Neural cell (in vitro differentiated cells): ENCODE measurements at regions not wholly inside any gene's neighbourhood (a gene's known extent, or its start where the extent isn't known, plus 50 kb on each side); places are given as distances from the start of the nearest gene placed in this dataset.

ENCODE experiments used
- H2AFZ ChIP-seq: fragments of 200-600, 300-800 bp; sonication (generic), shearing (Covaris generic); 2 replicates; pipeline ENCODE4 v1.6.0; 2014; ENCODE audit warnings: low read depth, mild to moderate bottlenecking, antibody characterized with exemption, low read length, moderate library complexity
- H3F3A ChIP-seq: fragments of 200-600 bp; shearing (Covaris generic); 2 replicates; pipeline ENCODE4 v1.6.1; 2016; ENCODE audit warnings: mild to moderate bottlenecking, moderate library complexity, mixed read lengths, antibody characterized with exemption, low read length; ENCODE audit not compliant: insufficient read depth, poor library complexity, severe bottlenecking
- H3K27ac ChIP-seq: fragments of 200-600, 300-800 bp; sonication (generic), shearing (Covaris generic); 2 replicates; pipeline ENCODE4 v1.5.1; 2014; ENCODE audit warnings: mild to moderate bottlenecking, low read length, moderate library complexity
- H3K27me3 ChIP-seq: fragments of 300-800, 200-600 bp; sonication (generic), shearing (Covaris generic); 2 replicates; pipeline ENCODE4 v1.6.0; 2014; ENCODE audit warnings: mild to moderate bottlenecking, low read depth, low read length, moderate library complexity; ENCODE audit not compliant: insufficient read depth
- H3K36me3 ChIP-seq: fragments of 300-800, 200-600 bp; sonication (generic), shearing (Covaris generic); 2 replicates; pipeline ENCODE4 v1.5.1; 2014; ENCODE audit warnings: mild to moderate bottlenecking, antibody characterized with exemption, low read length, moderate library complexity; ENCODE audit not compliant: insufficient read depth
- H3K4me2 ChIP-seq: fragments of 300-800, 200-600 bp; sonication (generic), shearing (Covaris generic); 2 replicates; pipeline ENCODE4 v1.6.0; 2014; ENCODE audit warnings: mild to moderate bottlenecking, low read length
- H3K4me3 ChIP-seq: fragments of 300-800, 200-600 bp; sonication (generic), shearing (Covaris generic); 2 replicates; pipeline ENCODE4 v1.5.1; 2014; ENCODE audit warnings: mild to moderate bottlenecking, low read length, moderate library complexity
- H3K79me2 ChIP-seq: fragments of 200-600 bp; shearing (Covaris generic); replicated peaks from 2 replicates; pipeline ENCODE4 v1.6.0; 2014; ENCODE audit warnings: mild to moderate bottlenecking, low read length, moderate library complexity; ENCODE audit not compliant: insufficient read depth
- H3K9ac ChIP-seq: fragments of 300-800, 200-600 bp; sonication (generic), shearing (Covaris generic); 2 replicates; pipeline ENCODE4 v1.6.1; 2016; ENCODE audit warnings: mild to moderate bottlenecking, low read length, mixed read lengths
- H3K9me2 ChIP-seq: fragments of 200-600 bp; shearing (Covaris generic); 2 replicates; pipeline ENCODE4 v1.6.1; 2016; ENCODE audit warnings: mild to moderate bottlenecking, low read length, mixed read lengths; ENCODE audit not compliant: insufficient read depth
- H3K9me3 ChIP-seq: fragments of 200-600, 300-800 bp; sonication (generic), shearing (Covaris generic); 2 replicates; pipeline ENCODE4 v1.6.1; 2016; ENCODE audit warnings: mild to moderate bottlenecking, mixed run types, low read length, moderate library complexity, mixed read lengths
- H4K20me1 ChIP-seq: fragments of 200-600 bp; shearing (Covaris generic); 2 replicates; pipeline ENCODE4 v1.6.1; 2016; ENCODE audit warnings: mild to moderate bottlenecking, mixed run types; ENCODE audit not compliant: insufficient read depth
- CTCF ChIP-seq: fragments of 450-650 bp; IDR thresholded peaks from 2 replicates; pipeline ENCODE4 v1.5.1; 2014; ENCODE audit warnings: antibody characterized with exemption, mild to moderate bottlenecking, moderate library complexity; ENCODE audit not compliant: poor library complexity, severe bottlenecking
- EP300 ChIP-seq: fragments of 450-650 bp; conservative IDR thresholded peaks from 2 replicates; pipeline ENCODE4 v1.6.1; 2014; ENCODE audit warnings: antibody characterized with exemption, mild to moderate bottlenecking, moderate library complexity; ENCODE audit not compliant: poor library complexity, severe bottlenecking
- EZH2 ChIP-seq: fragments of 200-600, 300-800 bp; shearing (Covaris generic), sonication (generic); IDR thresholded peaks from 2 replicates; pipeline ENCODE4 v1.6.1; 2014; ENCODE audit warnings: antibody characterized with exemption, low read length, borderline replicate concordance, mild to moderate bottlenecking; ENCODE audit not compliant: insufficient read depth, poor library complexity, severe bottlenecking
- MXI1 ChIP-seq: fragments of 450-650 bp; conservative IDR thresholded peaks from 2 replicates; pipeline ENCODE4 v1.6.1; 2014; ENCODE audit warnings: antibody characterized with exemption, mild to moderate bottlenecking; ENCODE audit not compliant: poor library complexity, severe bottlenecking
- POLR2AphosphoS5 ChIP-seq: IDR thresholded peaks from 2 replicates; pipeline ENCODE4 v1.6.1; 2012
- RAD21 ChIP-seq: fragments of 450-650 bp; conservative IDR thresholded peaks from 2 replicates; pipeline ENCODE4 v1.6.1; 2014; ENCODE audit warnings: antibody characterized with exemption, mild to moderate bottlenecking, moderate library complexity
- SMC3 ChIP-seq: fragments of 450-650 bp; conservative IDR thresholded peaks from 2 replicates; pipeline ENCODE4 v1.6.1; 2014; ENCODE audit warnings: antibody characterized with exemption, mild to moderate bottlenecking, moderate library complexity; ENCODE audit not compliant: poor library complexity
- TAF1 ChIP-seq: IDR thresholded peaks from 2 replicates; pipeline ENCODE4 v1.6.1; 2012; ENCODE audit warnings: low read depth
- TF ChIP-seq, protein P1 (sequence below): IDR thresholded peaks from 2 replicates; pipeline ENCODE4 v1.6.1; 2012; ENCODE audit warnings: borderline replicate concordance

DNA sequence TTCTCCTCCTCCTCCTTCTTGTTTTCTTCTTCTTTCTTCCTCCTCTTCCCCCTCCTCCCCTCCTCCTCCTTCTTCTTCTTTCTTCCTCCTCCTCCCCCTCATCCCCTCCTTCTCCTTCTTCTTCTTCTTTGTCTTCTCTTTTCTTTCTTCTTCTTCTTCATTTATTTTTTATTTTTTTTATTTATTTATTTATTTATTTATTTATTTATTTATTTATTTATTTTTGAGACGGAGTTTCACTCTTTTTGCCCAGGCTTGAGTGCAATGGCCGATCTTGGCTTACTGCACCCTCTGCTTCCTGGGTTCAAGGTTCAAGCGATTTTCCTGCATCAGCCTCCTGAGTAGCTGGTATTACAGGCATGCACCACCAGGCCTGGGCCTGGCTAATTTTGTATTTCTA lies 1332.5 kb upstream of the CDH9 start:
- Histone ChIP-seq H4K20me1 (no peaks in the 10 kb centered on the region), H3F3A (no peaks in the 10 kb centered on the region), H3K9me3 (no peaks in the 10 kb centered on the region), H2AFZ (no peak overlapping the region), H3K4me2 (no peak overlapping the region), H3K27ac (no peak overlapping the region), H3K27me3 (no peaks in the 10 kb centered on the region), H3K9ac (no peak overlapping the region), H3K36me3 (no peaks in the 10 kb centered on the region), H3K79me2 (no peaks in the 10 kb centered on the region), H3K4me3 (no peak overlapping the region), H3K9me2 (no peaks in the 10 kb centered on the region)
- no peak for TF ChIP-seq TAF1
- no peak for TF ChIP-seq RAD21
- no peak for TF ChIP-seq POLR2AphosphoS5
- no peak for TF ChIP-seq CTCF
- TF ChIP-seq EZH2: no peak

- H3K79me2 ChIP-seq: no peaks in the 10 kb centered on the region
Observed at GRCh38 chr5:28369418-28369817, 1331.0 kb upstream of the CDH9 start.

More at GRCh38 chr5:28369418-28369817, 1331.0 kb upstream of the CDH9 start:
- no peak overlapping the region for H3K27ac ChIP-seq
- H3K9me2 ChIP-seq: no peaks in the 10 kb centered on the region
- H3K9ac ChIP-seq: no peak overlapping the region
- no peaks in the 10 kb centered on the region for H4K20me1 ChIP-seq
- no peaks in the 10 kb centered on the region for H3F3A ChIP-seq
- no peaks in the 10 kb centered on the region for H3K27me3 ChIP-seq
- no peak overlapping the region for H2AFZ ChIP-seq
- no peak overlapping the region for H3K4me2 ChIP-seq
- H3K9me3 ChIP-seq: no peaks in the 10 kb centered on the region
- H3K4me3 ChIP-seq: no peak overlapping the region
- H3K36me3 ChIP-seq: no peaks in the 10 kb centered on the region
- TF ChIP-seq POLR2AphosphoS5 (no peak), TAF1 (no peak), RAD21 (no peak), EZH2 (no peak), SMC3 (no peak), CTCF (no peak), MXI1 (no peak), EP300 (no peak)
- TF ChIP-seq, protein P1, sequence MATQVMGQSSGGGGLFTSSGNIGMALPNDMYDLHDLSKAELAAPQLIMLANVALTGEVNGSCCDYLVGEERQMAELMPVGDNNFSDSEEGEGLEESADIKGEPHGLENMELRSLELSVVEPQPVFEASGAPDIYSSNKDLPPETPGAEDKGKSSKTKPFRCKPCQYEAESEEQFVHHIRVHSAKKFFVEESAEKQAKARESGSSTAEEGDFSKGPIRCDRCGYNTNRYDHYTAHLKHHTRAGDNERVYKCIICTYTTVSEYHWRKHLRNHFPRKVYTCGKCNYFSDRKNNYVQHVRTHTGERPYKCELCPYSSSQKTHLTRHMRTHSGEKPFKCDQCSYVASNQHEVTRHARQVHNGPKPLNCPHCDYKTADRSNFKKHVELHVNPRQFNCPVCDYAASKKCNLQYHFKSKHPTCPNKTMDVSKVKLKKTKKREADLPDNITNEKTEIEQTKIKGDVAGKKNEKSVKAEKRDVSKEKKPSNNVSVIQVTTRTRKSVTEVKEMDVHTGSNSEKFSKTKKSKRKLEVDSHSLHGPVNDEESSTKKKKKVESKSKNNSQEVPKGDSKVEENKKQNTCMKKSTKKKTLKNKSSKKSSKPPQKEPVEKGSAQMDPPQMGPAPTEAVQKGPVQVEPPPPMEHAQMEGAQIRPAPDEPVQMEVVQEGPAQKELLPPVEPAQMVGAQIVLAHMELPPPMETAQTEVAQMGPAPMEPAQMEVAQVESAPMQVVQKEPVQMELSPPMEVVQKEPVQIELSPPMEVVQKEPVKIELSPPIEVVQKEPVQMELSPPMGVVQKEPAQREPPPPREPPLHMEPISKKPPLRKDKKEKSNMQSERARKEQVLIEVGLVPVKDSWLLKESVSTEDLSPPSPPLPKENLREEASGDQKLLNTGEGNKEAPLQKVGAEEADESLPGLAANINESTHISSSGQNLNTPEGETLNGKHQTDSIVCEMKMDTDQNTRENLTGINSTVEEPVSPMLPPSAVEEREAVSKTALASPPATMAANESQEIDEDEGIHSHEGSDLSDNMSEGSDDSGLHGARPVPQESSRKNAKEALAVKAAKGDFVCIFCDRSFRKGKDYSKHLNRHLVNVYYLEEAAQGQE: no peak
